ENCODE measurements at regions not wholly inside any gene's neighbourhood (a gene's known extent, or its start where the extent isn't known, plus 50 kb on each side); places are given as distances from the start of the nearest gene placed in this dataset.

DNA sequence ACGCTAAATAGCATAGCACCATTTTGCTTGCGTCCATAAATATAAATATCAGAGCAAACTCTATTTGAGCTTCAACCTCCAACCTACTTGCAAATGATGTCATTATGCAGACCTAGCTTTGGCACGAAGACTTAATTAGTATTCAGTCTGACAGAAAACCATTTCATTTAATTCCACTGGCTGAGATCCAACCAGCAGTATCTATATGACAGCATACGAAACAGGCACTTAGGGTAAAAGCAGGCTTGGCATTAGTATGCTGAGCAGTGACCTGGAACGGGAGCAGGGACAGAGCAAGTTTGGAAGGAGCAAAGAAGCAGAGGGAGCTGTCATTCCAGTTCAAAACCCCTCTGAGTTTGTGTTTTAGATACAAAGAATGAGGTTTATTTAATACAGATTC lies 312.5 kb upstream of the CHRM2 start:
- TF ChIP-seq EZH2phosphoT487 (IDR thresholded peaks at IDR 0.05; ENCODE audit: borderline replicate concordance): no peak
- TF ChIP-seq, protein P1, sequence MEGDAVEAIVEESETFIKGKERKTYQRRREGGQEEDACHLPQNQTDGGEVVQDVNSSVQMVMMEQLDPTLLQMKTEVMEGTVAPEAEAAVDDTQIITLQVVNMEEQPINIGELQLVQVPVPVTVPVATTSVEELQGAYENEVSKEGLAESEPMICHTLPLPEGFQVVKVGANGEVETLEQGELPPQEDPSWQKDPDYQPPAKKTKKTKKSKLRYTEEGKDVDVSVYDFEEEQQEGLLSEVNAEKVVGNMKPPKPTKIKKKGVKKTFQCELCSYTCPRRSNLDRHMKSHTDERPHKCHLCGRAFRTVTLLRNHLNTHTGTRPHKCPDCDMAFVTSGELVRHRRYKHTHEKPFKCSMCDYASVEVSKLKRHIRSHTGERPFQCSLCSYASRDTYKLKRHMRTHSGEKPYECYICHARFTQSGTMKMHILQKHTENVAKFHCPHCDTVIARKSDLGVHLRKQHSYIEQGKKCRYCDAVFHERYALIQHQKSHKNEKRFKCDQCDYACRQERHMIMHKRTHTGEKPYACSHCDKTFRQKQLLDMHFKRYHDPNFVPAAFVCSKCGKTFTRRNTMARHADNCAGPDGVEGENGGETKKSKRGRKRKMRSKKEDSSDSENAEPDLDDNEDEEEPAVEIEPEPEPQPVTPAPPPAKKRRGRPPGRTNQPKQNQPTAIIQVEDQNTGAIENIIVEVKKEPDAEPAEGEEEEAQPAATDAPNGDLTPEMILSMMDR (conservative IDR thresholded peaks at IDR 0.05; ENCODE audit: low read length): no peak
- Histone ChIP-seq H4K20me1 (ENCODE audit: insufficient read depth, low read length, poor library complexity, severe bottlenecking) (no peaks in the 10 kb centered on the region), H2AFZ (ENCODE audit: low read length) (no peak overlapping the region), H3K9me2 (replicated peaks; ENCODE audit: low read depth, low read length) (no peaks in the 10 kb centered on the region), H3K4me2 (ENCODE audit: low read depth, low read length, poor library complexity, severe bottlenecking) (no peak overlapping the region), H3K9me3 (ENCODE audit: insufficient read depth, low read depth, low read length) (no peaks in the 10 kb centered on the region), H3K79me2 (ENCODE audit: insufficient read depth, low read length) (no peaks in the 10 kb centered on the region), H3K4me1 (ENCODE audit: insufficient read depth, low read length, poor library complexity, severe bottlenecking) (no peaks in the 10 kb centered on the region), H3F3A (ENCODE audit: low read depth) (no peaks in the 10 kb centered on the region), H3K27me3 (ENCODE audit: insufficient read depth, low read length, poor library complexity, severe bottlenecking) (no peaks in the 10 kb centered on the region), H3K36me3 (ENCODE audit: insufficient read depth, low read length) (no peaks in the 10 kb centered on the region), H3K4me3 (ENCODE audit: low read length, poor library complexity, severe bottlenecking) (no peak overlapping the region), H3K9ac (ENCODE audit: low read depth, low read length, poor library complexity, severe bottlenecking) (no peak overlapping the region)

DNA sequence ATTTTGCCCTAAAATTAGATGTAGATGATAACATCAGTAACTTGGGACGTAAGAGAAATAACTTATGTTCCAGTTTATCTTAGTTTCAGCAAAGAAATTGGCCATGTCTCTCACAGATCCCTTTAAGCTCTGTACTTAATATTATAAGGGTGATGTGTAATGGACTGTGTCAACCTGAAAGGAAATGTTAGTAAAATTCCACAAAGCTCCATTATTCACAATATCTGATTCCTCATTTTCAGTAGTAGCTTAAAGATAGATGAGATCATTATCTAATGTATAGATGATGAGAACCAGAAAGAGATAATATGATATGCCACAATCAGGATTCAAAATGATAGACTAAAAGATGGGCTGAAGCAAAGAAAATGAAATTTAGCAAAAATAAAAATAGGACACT lies 316.8 kb upstream of the CHRM2 start:
- Histone ChIP-seq H3K9me3 (ENCODE audit: insufficient read depth, low read depth, low read length) (no peaks in the 10 kb centered on the region), H3K4me1 (ENCODE audit: insufficient read depth, low read length, poor library complexity, severe bottlenecking) (no peaks in the 10 kb centered on the region), H3K9ac (ENCODE audit: low read depth, low read length, poor library complexity, severe bottlenecking) (no peak overlapping the region), H3K36me3 (ENCODE audit: insufficient read depth, low read length) (no peaks in the 10 kb centered on the region), H2AFZ (ENCODE audit: low read length) (no peak overlapping the region), H3K9me2 (replicated peaks; ENCODE audit: low read depth, low read length) (no peaks in the 10 kb centered on the region), H3K79me2 (ENCODE audit: insufficient read depth, low read length) (no peaks in the 10 kb centered on the region), H3K4me3 (ENCODE audit: low read length, poor library complexity, severe bottlenecking) (no peak overlapping the region), H4K20me1 (ENCODE audit: insufficient read depth, low read length, poor library complexity, severe bottlenecking) (no peaks in the 10 kb centered on the region), H3K4me2 (ENCODE audit: low read depth, low read length, poor library complexity, severe bottlenecking) (no peak overlapping the region), H3K27me3 (ENCODE audit: insufficient read depth, low read length, poor library complexity, severe bottlenecking) (no peaks in the 10 kb centered on the region), H3F3A (ENCODE audit: low read depth) (no peaks in the 10 kb centered on the region)
- TF ChIP-seq, protein P1 (conservative IDR thresholded peaks at IDR 0.05; ENCODE audit: low read length): no peak
- TF ChIP-seq EZH2phosphoT487 (IDR thresholded peaks at IDR 0.05; ENCODE audit: borderline replicate concordance): no peak

DNA sequence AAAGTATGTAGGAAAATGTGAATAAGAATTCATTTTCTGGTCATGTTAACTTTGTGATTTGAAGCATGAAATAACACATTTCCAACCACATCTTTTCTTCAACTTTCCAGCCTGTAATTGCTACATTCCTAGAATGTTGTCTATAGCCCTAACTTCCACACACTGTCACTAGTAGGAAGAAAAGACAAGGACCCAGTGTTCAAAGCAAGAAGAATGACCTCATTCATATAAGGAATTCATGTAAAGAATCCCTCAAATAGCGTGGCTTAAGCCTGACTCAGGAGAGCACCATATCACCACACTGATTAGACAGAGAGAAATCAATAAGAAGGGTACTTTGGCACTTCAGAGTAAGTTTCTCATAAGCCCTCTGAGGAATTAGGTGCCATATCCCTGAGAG lies 318.7 kb upstream of the CHRM2 start:
- no peaks in the 10 kb centered on the region for H3K9me2 ChIP-seq (replicated peaks; ENCODE audit: low read depth, low read length)
- no peak for TF ChIP-seq EZH2phosphoT487 (IDR thresholded peaks at IDR 0.05; ENCODE audit: borderline replicate concordance)
- TF ChIP-seq, protein P1 (conservative IDR thresholded peaks at IDR 0.05; ENCODE audit: low read length): no peak
- H3K9me3 ChIP-seq (ENCODE audit: insufficient read depth, low read depth, low read length): no peaks in the 10 kb centered on the region
- H2AFZ ChIP-seq (ENCODE audit: low read length): no peak overlapping the region
- no peaks in the 10 kb centered on the region for H3K36me3 ChIP-seq (ENCODE audit: insufficient read depth, low read length)
- no peaks in the 10 kb centered on the region for H4K20me1 ChIP-seq (ENCODE audit: insufficient read depth, low read length, poor library complexity, severe bottlenecking)
- no peaks in the 10 kb centered on the region for H3K27me3 ChIP-seq (ENCODE audit: insufficient read depth, low read length, poor library complexity, severe bottlenecking)
- H3K4me3 ChIP-seq (ENCODE audit: low read length, poor library complexity, severe bottlenecking): no peak overlapping the region
- no peaks in the 10 kb centered on the region for H3K79me2 ChIP-seq (ENCODE audit: insufficient read depth, low read length)
- no peak overlapping the region for H3K9ac ChIP-seq (ENCODE audit: low read depth, low read length, poor library complexity, severe bottlenecking)
- H3F3A ChIP-seq (ENCODE audit: low read depth): no peaks in the 10 kb centered on the region
- no peaks in the 10 kb centered on the region for H3K4me1 ChIP-seq (ENCODE audit: insufficient read depth, low read length, poor library complexity, severe bottlenecking)
- H3K4me2 ChIP-seq (ENCODE audit: low read depth, low read length, poor library complexity, severe bottlenecking): no peak overlapping the region

All from Loucy (cell line).